AG04450 (cell line): ENCODE measurements at regions not wholly inside any gene's neighbourhood (a gene's known extent, or its start where the extent isn't known, plus 50 kb on each side); places are given as distances from the start of the nearest gene placed in this dataset.

Experiments
- CTCF ChIA-PET: fragments of 300-600, 350-600 bp; formaldehyde crosslinking; extraction: SDS; loops from one replicate; lab custom pipeline; 2022; ENCODE audit warnings: antibody characterized with exemption, inconsistent platforms; lab: Charles Lee
- POLR2A ChIA-PET: fragments of 350-600 bp; formaldehyde crosslinking; extraction: SDS; loops from one replicate; lab custom pipeline; 2021; ENCODE audit warnings: antibody characterized with exemption, inconsistent platforms; lab: Yijun Ruan, JAX
- DNase-seq: peaks from one replicate; pipeline ENCODE4 v3.0.0-alpha.2; 2011; ENCODE audit warnings: low read depth, low spot score
- H3K27ac ChIP-seq: one replicate; pipeline ENCODE4 v1.5.1; 2012; ENCODE audit warnings: low read depth, low read length, control low read depth
- H3K27me3 ChIP-seq: one replicate; pipeline ENCODE4 v1.6.0; 2012; ENCODE audit warnings: low read length; ENCODE audit not compliant: control insufficient read depth, insufficient read depth
- H3K4me3 ChIP-seq: 2 replicates; pipeline ENCODE4 v1.5.1; 2011; ENCODE audit warnings: mild to moderate bottlenecking, low read depth, low read length, control low read depth
- H3K9me3 ChIP-seq: 2 replicates; pipeline ENCODE4 v1.5.1; 2012; ENCODE audit warnings: low read length; ENCODE audit not compliant: control insufficient read depth, insufficient read depth
- CTCF ChIP-seq: IDR thresholded peaks from 2 replicates; pipeline ENCODE4 v1.5.1; 2011; ENCODE audit warnings: low read depth, low read length, control low read depth, inconsistent platforms

GRCh38 chr12:105466231-105466900 is 135.9 kb downstream of the C12orf75 start:
- POLR2A ChIA-PET, result no interaction called here

GRCh38 chr12:105466901-105467598 is 136.6 kb downstream of the C12orf75 start:
- no peak overlapping the region for H3K4me3 ChIP-seq
- POLR2A ChIA-PET, result no interaction called here
- peaks cover 10% of the 10 kb centered on the region for H3K27me3 ChIP-seq
- no peak overlapping the region for H3K27ac ChIP-seq
- CTCF ChIA-PET, result interaction anchor here (0.9 kb wide), 1 partner anchor 238 kb away, joined by 3 read pairs; no protein-coding TSS in a partner anchor
- H3K9me3 ChIP-seq, result no peaks in the 10 kb centered on the region
- TF ChIP-seq CTCF, result no peak
- no peak for DNase-seq

More at GRCh38 chr12:105466231-105466900, 135.9 kb downstream of the C12orf75 start:
- H3K27me3 ChIP-seq, result peaks cover 10% of the 10 kb centered on the region
- H3K4me3 ChIP-seq, result no peak overlapping the region
- H3K27ac ChIP-seq, result no peak overlapping the region
- H3K9me3 ChIP-seq, result no peaks in the 10 kb centered on the region
- no peak for TF ChIP-seq CTCF
- DNase-seq, result no peak
- CTCF ChIA-PET, result interaction anchor here (2.1 kb wide), 1 partner anchor 670 kb away, joined by 5 read pairs; no protein-coding TSS in a partner anchor

GRCh38 chr12:105467710-105468366 is 137.3 kb downstream of the C12orf75 start:
- no peak for TF ChIP-seq CTCF
- H3K9me3 ChIP-seq, result no peaks in the 10 kb centered on the region
- H3K27me3 ChIP-seq, result peaks cover 10% of the 10 kb centered on the region
- CTCF ChIA-PET, result interaction anchor here (0.9 kb wide), 1 partner anchor 237 kb away, joined by 3 read pairs; no protein-coding TSS in a partner anchor
- no peak for DNase-seq
- POLR2A ChIA-PET, result no interaction called here
- H3K4me3 ChIP-seq, result no peak overlapping the region
- no peak overlapping the region for H3K27ac ChIP-seq

- ChIA-PET POLR2A (no interaction called here), CTCF (no interaction called here)
- DNase-seq, result no peak
- Histone ChIP-seq H3K27ac (no peak overlapping the region), H3K27me3 (peaks cover 10% of the 10 kb centered on the region), H3K4me3 (no peak overlapping the region), H3K9me3 (no peaks in the 10 kb centered on the region)
- no peak for TF ChIP-seq CTCF
Observed at GRCh38 chr12:105468464-105468863, 138.0 kb downstream of the C12orf75 start.
